HG03520 (cell line): ENCODE measurements at regions not wholly inside any gene's neighbourhood (a gene's known extent, or its start where the extent isn't known, plus 50 kb on each side); places are given as distances from the start of the nearest gene placed in this dataset.
A peak's percentile ranks its signal among the peaks of the same experiment; 100 is the strongest.

Experiments used
- ATAC-seq: cut with Tn5 transposase; IDR thresholded peaks from one replicate; pipeline ENCODE4 v1.9.1; 2021; ENCODE audit warnings: mild to moderate bottlenecking, moderate library complexity; ENCODE audit not compliant: unreplicated experiment

- ATAC-seq = no peak
Measured at GRCh38 chr2:185891403-185891802, 152.8 kb downstream of the FSIP2 start.

- ATAC-seq = no peak
Measured at GRCh38 chr2:185891804-185892411, 153.3 kb downstream of the FSIP2 start.

GRCh38 chr2:185892484-185892883 lies 153.9 kb downstream of the FSIP2 start:
- no peak for ATAC-seq

GRCh38 chr2:185894223-185894622 lies 155.6 kb downstream of the FSIP2 start:
- ATAC-seq = no peak

GRCh38 chr2:185895828-185896693 lies 157.5 kb downstream of the FSIP2 start:
- no peak for ATAC-seq

- ATAC-seq = no peak
Measured at GRCh38 chr2:185899366-185899765, 160.8 kb downstream of the FSIP2 start.

GRCh38 chr2:185919155-185919554 lies 180.6 kb downstream of the FSIP2 start:
- no peak for ATAC-seq

- no peak for ATAC-seq
Measured at GRCh38 chr2:185921048-185921756, 182.6 kb downstream of the FSIP2 start.

- ATAC-seq = no peak
Measured at GRCh38 chr2:185934232-185934631, 195.6 kb downstream of the FSIP2 start.

GRCh38 chr2:185939858-185940257 lies 201.3 kb downstream of the FSIP2 start:
- ATAC-seq = no peak

- no peak for ATAC-seq
Measured at GRCh38 chr2:185942855-185943254, 204.3 kb downstream of the FSIP2 start.

- ATAC-seq = no peak
Measured at GRCh38 chr2:185947722-185948121, 209.1 kb downstream of the FSIP2 start.

GRCh38 chr2:185952100-185952499 lies 213.5 kb downstream of the FSIP2 start:
- ATAC-seq = no peak

GRCh38 chr2:185954389-185954788 lies 215.8 kb downstream of the FSIP2 start:
- no peak for ATAC-seq

GRCh38 chr2:185955050-185955449 lies 216.4 kb downstream of the FSIP2 start:
- ATAC-seq = no peak

GRCh38 chr2:185967335-185967734 lies 228.7 kb downstream of the FSIP2 start:
- no peak for ATAC-seq

GRCh38 chr2:185970148-185970852 lies 231.7 kb downstream of the FSIP2 start:
- no peak for ATAC-seq

- ATAC-seq = no peak
Measured at GRCh38 chr2:185978634-185979407, 240.2 kb downstream of the FSIP2 start.

GRCh38 chr2:185979546-185980071 lies 241.0 kb downstream of the FSIP2 start:
- peak; percentile 50 for ATAC-seq

GRCh38 chr2:185980944-185981343 lies 242.3 kb downstream of the FSIP2 start:
- no peak for ATAC-seq
